Hepatocyte (in vitro differentiated cells): ENCODE measurements at regions not wholly inside any gene's neighbourhood (a gene's known extent, or its start where the extent isn't known, plus 50 kb on each side); places are given as distances from the start of the nearest gene placed in this dataset.

Source experiments
- CTCF ChIP-seq: fragments of 200-600 bp; sonication (generic); IDR thresholded peaks from 2 replicates; pipeline ENCODE4 v1.5.1; 2016; ENCODE audit warnings: antibody characterized with exemption, mild to moderate bottlenecking; ENCODE audit not compliant: poor library complexity
- EZH2phosphoT487 ChIP-seq: fragments of 200-600 bp; sonication (generic); IDR thresholded peaks from one replicate; pipeline ENCODE4 v1.6.1; 2018; ENCODE audit warnings: antibody characterized with exemption, mild to moderate bottlenecking, low read depth, moderate library complexity; ENCODE audit not compliant: unreplicated experiment, severe bottlenecking

GRCh38 chrX:40479777-40480318 is 100.9 kb upstream of the ATP6AP2 start:
- TF ChIP-seq CTCF (no peak), EZH2phosphoT487 (no peak)
